NCI-H1436 treated with DMSO at 0.1 percent for 48 hours (cell line): ENCODE measurements at regions not wholly inside any gene's neighbourhood (a gene's known extent, or its start where the extent isn't known, plus 50 kb on each side); places are given as distances from the start of the nearest gene placed in this dataset.
"Not testable (repeated sequence)": the region's sequence is repeated elsewhere in the genome, so short reads cannot be mapped to it uniquely, and the experiment has no call there.

ENCODE experiments used
- DNase-seq: peaks from one replicate; lab custom pipeline; 2025; lab: John Stamatoyannopoulos, UW

DNA sequence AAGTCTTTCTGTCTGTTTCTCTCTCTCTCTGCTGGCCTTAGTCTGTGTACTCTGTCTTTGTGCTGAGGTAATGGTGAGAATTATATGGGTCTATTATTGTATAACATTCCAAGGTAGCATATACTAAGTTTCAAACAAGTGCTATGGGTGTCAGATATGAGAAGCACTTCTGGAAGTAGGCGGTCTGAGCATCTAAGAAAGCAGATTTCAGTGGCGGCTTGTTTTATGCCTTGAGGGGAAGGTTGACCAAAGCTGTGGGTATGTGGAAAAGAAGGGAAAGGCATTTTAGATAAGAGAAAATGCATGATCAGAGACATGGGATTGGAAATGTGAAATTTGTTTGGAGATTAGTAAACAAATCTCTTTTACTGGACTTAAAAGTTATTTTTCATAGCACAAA lies 348.5 kb downstream of the RFC3 start:
- no peak for DNase-seq

DNA sequence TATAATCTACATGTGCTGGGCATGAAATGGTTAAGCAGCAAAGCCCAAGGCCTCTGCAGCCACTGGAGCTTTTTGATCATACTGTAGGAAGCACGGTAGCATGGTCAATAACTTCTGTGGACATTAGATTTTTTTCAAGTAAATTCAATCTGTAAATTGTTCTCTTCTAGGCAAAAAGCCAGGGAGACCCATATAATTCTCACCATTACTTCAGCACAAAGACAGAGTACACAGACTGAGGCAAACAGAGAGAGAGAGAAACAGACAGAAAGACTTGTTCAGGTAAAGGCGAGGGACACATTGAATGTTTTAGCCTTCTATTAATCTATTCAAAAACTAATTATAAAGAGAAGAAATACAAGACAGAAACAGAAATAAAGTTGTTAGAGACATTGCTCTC lies 349.4 kb downstream of the RFC3 start:
- DNase-seq: no peak

DNA sequence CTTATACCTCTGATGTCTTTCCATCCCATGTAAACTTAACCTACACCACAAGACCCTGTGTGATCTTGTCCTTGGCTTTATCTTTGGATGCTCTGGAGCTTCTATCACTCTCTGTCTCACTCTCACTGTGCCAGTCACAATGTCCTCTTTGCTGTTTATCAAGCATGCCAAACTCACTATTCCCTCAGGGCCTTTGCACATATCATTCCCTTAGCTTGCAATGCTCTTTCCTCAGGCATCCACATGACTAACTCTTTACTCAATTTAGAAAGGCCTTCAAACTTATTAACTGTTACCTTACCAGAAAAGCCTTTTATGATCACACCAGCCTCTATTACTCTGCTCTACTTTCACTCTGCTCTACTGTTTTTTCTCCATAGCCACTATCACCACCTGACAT lies 354.1 kb downstream of the RFC3 start:
- DNase-seq: no peak

DNA sequence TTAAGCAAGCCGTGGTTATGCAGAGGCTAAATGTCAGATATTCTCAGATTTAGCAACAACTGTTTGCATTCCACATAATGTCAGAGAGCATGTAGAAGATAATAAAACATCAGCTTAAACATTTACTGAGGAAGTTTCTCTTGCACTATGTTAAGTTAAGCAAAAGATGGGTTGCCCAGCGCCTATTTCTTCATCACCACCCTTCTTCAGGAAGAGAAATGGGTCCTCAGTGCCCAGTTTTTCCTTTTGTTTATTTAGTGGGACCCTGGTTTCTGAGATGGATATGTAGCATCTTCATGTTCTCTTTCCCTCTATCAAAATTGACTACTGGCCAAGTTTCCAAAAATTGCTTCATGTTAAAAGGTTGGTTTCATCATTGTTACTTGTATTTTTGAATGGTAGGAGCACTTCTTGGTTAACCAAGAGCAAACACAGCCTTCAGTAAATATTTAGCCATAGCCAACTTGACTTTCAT lies 356.8 kb downstream of the RFC3 start:
- no peak for DNase-seq

DNA sequence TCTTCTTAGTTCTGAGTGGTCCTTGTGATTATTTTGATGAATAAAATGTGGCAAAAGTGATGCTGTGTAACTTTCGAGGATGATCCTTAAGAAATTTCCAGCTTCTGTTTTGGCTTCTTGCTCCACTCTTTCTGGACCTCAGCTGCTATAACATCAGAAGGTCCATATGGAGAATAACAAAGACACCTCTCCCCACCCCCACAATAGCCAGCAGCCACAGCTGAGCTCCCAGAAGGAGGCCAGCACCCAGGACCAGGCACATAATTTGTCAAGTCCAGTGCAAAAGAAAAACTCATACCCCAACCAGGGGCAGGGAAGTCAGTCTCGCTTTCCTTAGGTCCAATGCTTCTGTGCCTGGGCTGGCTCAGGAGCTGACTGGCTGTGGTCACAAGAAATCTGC lies 357.6 kb downstream of the RFC3 start:
- DNase-seq: no peak

DNA sequence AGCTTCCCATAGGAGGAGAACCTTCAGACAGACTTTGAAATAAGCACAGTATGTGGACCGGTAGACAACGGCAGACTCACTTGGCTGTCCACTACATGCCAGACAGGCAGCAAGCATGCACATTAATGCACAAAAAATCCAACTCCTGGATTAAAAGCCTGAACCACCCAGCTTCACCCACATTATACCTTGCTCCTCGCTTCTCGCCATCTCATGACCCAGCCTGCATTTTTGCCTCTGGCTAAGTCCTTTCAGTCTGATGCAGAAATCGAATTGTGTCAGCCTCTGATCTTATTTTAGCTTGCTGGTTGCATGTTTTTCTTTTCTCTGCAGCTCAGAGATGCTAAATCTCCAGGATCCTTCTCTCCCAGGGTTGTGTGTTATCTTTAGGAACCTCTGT lies 358.7 kb downstream of the RFC3 start:
- DNase-seq: no peak

DNA sequence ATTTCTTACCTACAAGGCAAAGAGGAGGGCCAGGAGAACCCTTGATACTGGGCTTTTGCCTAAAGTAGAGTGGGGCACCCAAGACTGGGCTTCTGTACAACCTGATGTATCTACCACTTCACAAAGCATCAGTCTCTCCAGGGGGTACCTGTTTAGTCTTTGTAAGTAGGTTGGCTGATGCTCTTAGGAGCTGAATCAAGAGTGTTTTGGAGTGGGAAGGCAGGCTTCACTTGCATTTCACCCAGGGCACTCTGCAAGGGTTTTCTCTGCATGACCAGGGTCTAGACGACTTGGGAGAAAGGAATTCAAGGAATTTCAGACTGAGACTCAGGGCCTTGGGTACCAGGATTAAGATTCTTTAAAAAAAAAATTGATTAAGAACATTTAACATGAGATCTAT lies 361.5 kb downstream of the RFC3 start:
- DNase-seq: no peak

DNA sequence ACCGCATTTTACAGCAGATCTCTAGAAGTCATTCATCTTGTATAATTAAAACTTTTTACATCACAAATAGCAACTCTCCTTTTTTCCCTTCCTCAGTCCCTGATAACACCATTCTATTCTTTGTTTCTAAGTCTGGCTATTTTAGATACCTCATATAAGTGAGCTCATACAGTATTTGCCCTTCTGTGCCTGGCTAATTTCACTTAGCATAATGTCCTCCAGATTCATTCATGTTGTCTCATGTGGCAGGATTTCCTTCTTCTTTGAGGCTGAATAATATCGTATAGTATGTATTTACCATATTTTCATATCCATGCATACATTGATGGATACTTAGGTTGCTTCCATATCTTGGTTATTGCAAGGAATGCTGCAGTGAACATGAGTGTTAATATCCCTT lies 362.0 kb downstream of the RFC3 start:
- DNase-seq: no peak

DNA sequence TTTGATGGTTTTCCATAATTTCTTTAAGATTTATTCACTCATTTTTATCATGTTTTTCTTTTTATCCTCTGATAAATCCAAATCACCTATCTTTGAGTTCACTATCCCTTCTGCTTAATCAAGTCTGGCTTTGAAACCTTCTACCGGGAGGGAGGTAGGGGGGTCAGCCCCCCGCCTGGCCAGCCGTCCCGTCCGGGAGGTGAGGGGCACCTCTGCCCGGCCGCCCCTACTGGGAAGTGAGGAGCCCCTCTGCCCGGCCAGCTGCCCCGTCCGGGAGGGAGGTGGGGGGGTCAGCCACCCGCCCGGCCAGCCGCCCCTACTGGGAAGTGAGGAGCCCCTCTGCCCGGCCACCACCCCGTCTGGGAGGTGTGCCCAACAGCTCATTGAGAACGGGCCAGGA lies 363.3 kb downstream of the RFC3 start:
- not testable (repeated sequence) for DNase-seq

DNA sequence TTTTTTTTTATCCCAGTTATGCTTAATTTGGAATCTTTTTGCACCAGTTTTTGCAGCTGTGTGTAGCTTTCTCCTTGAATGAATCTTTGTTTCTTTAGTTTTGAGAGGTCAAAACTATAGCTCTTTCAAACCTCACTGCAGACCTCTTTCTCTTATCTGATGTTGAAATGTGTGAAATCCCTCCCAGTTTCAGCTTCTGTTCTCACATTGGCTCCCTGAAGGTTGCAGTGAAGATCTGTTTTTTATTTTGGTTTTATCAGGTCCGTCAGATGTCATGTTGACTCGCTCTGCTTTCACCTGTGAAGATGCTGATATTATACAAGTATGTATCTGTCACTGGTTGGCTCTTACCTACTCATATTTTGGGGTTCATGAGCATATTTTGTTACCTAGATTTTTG lies 372.0 kb downstream of the RFC3 start:
- DNase-seq: no peak

DNA sequence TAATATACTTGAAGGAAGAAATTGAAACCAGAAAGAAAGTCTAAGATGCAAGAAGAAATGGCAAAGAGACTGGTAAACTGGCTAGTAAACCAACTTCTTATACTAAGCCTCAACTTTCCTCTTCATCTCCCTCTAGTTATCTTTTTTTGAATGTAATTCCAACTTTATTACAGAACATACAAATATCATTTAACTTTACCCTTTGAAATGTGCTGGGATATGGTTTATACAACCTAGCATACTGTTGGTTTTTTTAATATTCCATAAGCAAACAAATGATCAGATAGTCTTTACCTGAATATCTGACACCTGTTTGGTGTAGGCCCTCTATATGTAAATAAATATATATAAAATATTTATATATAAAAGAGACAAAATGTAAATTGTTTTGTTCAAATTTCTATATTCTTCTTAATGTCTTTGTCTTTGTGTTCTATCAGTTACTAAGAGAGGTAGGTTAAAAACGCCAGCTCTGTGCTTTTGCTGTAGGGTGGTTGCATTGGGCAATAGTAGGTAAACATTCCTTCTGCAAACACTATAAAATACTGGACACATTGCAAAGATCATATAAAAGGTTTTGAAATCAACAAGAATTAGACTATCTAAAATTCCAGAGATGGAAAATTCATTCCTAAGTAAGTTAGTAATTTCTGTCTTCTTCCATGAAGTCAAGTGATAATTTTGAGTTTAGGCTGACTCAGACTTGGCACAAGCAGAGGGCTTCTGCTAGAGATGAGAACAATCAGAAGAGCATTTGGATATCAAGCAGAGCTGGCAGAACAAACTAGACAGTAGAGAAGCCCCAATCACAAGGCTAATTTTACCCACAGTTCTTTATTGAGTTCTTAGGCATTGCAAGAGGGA lies 383.3 kb downstream of the RFC3 start:
- no peak for DNase-seq

DNA sequence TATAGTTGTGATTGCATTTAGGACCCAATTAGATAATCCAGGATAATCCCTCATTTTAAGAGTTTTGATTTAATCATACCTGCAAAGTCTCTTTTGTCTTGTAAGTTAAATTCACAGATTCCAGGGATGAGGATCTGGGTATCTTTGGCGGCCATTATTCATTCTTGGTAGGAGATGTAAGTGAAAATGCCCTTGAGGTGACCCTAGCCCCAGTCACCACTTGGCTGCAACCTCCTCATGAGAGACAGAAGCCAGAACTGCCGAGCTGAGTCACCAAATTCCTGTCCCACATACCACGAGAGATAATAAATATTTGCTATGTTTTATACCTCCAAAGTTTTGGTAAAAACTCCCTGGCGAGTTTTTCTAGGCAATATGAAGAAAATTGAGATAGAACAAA lies 389.4 kb downstream of the RFC3 start:
- DNase-seq: no peak

DNA sequence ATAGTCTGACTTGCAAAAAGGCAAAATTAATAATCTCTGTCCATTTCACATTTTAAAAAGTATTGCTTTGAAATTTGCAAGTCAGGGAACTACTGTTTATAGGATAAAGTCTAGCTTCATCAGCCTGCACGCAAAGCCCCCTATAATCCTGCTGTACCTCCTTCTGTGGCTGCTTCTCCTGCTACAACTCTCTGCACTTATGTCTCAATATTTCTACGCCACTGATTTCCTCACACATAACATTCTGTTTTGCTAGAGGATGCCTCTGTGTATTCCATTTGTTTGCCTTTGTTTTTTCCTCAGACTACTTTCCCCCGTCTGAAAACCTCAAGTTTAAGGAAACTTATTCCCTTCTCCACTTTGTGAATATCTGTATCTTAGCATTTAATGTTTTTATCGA lies 389.9 kb downstream of the RFC3 start:
- DNase-seq: no peak

DNA sequence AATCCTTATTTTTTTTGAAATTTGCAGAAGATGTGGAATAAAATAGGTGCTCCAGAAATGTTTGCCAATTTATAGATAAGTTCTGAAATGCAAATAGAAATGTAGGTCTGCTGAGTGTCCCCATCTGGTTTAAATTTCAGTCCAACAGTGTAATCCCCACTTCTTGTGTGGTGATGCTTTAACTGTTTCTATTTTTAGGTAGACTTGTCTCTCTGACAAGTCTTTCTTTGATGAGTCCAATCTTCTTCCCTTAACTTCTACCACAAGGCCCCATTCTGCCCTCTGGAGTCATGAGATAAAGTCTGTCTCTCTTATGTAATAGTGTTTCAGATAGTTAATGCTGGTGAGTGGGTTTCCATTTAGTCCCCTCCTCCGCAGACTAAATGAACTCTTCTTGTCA lies 390.4 kb downstream of the RFC3 start:
- no peak for DNase-seq

DNA sequence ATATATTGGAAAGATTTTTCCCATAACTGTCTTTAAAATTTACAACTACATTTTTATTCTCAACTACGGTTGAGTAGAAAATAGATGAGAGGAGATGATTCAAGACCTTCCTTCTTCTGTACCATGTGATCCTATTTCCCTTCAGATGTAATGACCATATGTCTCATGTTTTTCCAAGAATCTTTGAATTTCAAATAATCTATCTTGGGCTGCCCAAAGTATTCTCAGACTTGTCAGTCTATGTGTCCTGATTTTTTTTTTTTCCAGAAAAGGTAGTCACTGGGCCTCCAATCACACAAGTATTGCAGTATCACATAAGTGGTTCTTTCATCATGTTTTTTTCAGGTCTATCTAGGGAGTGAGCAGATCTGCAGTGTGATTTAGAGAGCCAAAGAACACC lies 392.4 kb downstream of the RFC3 start:
- no peak for DNase-seq

DNA sequence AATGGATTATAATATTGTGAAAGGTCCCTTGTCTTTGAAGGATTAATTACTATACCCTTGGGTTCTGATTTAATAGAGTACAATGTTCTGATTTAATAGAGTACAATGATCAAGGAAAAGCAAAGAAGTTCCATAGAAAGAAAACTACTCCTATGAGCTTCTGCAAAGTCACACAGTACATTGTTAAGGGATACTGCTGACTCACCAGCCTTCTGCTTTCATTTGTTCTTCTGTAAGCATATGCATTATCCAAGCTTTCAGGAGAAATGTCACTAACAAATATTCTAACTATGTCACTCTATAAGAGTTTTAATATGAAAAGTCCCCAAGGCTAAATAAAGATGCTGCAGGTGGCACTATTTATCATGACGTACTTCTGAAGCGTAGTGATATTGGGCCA lies 396.7 kb downstream of the RFC3 start:
- no peak for DNase-seq

DNA sequence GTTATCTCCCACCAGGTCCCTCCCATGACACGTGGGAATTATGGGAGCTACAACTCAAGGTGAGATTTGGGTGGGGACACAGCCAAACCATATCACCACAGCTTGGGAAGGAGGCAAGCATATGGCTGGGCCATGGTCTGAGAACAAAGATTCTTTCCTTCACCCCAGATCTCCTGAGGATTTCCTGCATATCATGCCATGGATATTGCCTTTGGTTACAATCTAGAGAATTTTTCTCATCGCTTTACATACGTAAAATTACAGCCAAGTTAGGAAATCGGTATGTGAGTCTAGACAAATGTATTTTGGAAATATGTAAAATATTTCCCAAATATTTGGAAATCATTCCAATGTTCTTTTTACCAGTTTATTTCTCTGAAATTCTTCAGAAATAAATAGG lies 398.3 kb downstream of the RFC3 start:
- DNase-seq: no peak

DNA sequence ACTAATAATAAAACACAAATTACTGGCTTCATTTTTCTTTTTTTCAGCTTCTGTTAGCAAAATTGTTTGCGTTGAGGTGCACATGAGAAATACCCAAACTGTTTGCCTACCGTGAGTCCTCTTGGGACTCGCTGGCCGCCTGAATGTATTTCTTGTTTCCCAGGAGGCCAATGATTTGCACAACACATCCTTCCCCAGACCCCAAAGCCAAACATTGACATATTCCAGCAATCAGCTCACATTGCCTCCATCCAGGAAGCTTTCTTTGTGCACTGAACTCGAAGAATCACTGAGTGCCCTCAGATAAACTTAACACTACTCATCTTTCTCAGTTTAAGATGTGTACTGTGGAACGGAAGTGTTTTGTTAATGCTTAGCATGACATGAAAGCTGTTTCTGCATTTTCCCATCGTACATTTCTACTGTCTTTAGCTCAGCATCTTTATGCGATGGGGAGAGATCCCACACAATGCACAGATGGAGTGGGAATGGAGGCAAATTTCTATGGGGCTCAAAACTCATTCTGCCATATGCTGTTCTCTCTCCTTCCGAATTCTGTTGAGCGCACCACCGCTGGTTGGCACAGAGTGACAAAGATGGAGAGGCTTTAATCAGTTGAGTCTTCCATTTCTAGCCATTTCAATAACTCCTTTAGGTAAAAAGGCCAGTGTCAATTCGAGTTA lies 399.5 kb downstream of the RFC3 start:
- DNase-seq: no peak

DNA sequence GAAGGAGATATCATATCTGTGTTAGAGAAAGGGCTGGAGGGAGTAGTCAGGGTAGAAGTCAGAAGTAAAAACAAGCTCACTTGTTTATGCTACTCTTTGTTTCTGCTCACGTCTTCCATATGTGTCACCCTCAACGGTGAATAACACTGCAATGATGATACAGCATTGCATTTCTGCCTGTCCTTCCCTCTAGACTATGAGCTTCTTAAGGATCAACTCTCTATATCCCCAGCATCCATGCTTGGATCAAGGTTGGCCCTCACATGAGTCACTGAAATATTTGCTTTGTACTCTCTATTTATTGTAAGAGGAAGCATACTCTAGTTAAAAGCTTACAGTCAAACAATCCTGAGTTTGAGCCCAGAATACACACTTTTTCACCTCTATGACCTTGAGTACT lies 406.0 kb downstream of the RFC3 start:
- DNase-seq: no peak

DNA sequence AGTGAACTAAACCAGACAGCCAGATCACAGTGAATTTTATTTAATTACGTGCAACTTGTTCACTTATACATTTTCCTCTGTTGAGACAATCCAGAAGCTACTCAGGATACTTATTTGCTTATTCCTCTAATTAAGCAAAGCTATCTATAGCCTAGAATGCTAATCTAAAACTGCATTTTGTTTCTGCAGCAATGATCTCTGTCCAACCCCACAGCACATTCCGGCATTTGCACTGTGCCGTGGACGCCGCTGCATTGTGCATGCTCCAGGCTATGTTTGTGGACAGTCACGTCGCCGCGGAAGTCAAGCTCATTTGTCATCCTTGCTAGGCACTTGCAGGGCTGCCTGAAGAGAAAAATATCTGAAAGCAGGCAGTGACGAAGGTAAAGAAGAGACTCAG lies 406.9 kb downstream of the RFC3 start:
- no peak for DNase-seq

DNA sequence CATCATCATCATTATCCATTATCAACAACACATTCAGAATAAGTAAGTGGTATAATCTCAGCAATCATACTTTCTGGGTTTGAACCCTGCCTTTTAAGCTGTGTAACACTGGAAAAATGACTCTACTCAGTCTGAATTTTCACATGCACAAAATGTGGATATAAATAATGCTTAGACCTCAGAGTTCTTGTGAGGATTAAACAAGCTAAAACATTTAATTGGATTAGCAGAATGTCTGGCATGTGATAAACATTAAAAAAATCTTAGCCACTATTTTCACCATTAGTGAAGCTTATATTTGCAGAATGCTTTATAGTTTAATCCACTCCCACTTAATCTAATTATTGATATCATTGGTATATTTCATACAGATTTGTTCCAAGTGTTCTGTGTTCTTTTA lies 412.3 kb downstream of the RFC3 start:
- no peak for DNase-seq

DNA sequence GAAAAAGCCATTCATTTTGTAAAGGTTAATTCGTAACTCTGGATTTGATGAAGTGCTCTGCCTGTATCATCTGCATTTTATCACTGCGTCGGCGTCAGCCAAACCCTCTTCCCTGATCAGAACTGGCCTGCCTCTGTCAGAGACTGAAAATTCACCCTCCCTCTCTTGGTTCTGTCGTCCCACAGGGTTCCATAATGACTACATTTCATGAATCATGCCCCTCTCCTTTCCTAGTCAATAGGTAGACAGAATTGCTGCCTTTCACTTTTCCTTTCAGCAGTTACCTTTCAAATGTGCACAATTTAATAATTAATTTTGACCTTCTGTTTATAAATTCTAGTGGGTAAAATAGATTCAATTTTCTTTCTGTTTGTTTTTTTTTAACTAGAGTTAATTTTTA lies 423.4 kb downstream of the RFC3 start:
- no peak for DNase-seq

DNA sequence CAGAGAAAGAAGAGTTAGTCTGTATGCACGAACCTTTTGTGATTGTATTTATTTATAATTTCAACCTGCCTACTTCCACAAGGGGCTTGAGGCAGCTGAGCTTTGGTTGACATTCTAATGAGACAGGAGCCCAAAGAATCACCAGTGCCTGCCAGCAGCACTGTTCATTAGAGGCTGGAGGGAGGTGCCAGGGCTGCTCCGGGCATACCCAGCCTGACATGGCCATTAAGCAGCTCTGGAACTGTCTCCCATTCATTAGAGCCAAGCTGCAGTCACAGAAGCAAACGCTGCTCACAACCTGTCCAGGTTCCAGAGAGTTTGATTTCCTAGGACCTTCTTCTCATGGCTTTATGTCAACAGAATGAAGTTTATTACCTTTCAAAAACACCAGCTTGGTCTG lies 425.5 kb downstream of the RFC3 start:
- DNase-seq: no peak

DNA sequence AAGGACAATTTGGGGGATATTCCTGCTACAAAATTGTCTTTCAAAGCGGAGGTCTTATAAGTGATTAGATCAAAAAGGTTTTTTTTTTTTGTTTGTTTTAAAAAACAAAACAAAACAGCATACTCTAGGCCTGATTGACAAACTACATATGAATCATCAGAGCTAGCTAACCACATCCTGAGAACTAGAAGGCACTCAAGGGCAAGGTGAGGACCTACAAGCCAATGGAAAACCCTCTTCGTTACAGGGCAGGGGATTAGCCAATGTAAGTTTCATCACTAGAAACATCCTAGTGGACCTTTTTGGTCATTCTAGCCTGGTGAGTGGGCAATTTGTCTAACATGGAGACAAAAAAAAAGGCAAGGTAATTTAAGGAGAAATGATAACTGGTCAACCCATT lies 428.6 kb downstream of the RFC3 start:
- DNase-seq: no peak
